ENCODE measurements at regions not wholly inside any gene's neighbourhood (a gene's known extent, or its start where the extent isn't known, plus 50 kb on each side); places are given as distances from the start of the nearest gene placed in this dataset.

GRCh38 chr22:44627521-44628139 is 74.4 kb upstream of the PRR5 start:
- in situ Hi-C loops (cut with MboI), result loop anchor here (10.0 kb wide), 3 partner anchors 553 to 1233 kb away; no protein-coding TSS in a partner anchor
- ATAC-seq (no peak), FAIRE-seq (no peak), DNase-seq (ENCODE audit: extremely low read depth in 1 of 4, low spot score in 3 of 4) (no peak)
- CTCF ChIA-PET (ENCODE audit: low intra/inter-chr PET ratio), result interaction anchor here (0.6 kb wide), 1 partner anchor 476 kb away, joined by 3 read pairs; no protein-coding TSS in a partner anchor
- no peak overlapping the region for H3K9ac ChIP-seq (ENCODE audit: insufficient read depth in 1 of 2, low read depth in 2 of 2, low read length in 2 of 2)
- peaks cover 0 to 12% of the 10 kb centered on the region in 2 experiments; a peak in 4 of 5 replicates for H3K27me3 ChIP-seq (ENCODE audit: control insufficient read depth in 2 of 2, insufficient read depth in 2 of 2, low read length in 2 of 2)
- no peak overlapping the region for H3K4me2 ChIP-seq (ENCODE audit: insufficient read depth, low read length)
- H3K4me3 ChIP-seq, result no peak overlapping the region
- H3K27ac ChIP-seq (ENCODE audit: extremely low read depth, low read depth, low read length), result no peak overlapping the region
- H3K79me2 ChIP-seq (ENCODE audit: control insufficient read depth, insufficient read depth, low read length), result no peaks in the 10 kb centered on the region
- H4K20me1 ChIP-seq (replicated peaks; ENCODE audit: control insufficient read depth, insufficient read depth, low read length), result no peaks in the 10 kb centered on the region
- BruUV-seq (replicated peaks), result no TSS peak
- POLR2A ChIA-PET, result interaction anchor here (0.5 to 0.6 kb wide), 2 partner anchors 220 to 632 kb away, joined by 3 read pairs; no protein-coding TSS in a partner anchor
- no peaks in the 10 kb centered on the region for H3K9me3 ChIP-seq (replicated peaks; ENCODE audit: control insufficient read depth, insufficient read depth, low read depth, low read length)
- no peaks in the 10 kb centered on the region for H3K9me1 ChIP-seq (ENCODE audit: control insufficient read depth, insufficient read depth, low read length)
- no peaks in the 10 kb centered on the region for H3K36me3 ChIP-seq (ENCODE audit: control insufficient read depth, insufficient read depth, low read length)
- intact Hi-C loops (cut with micrococcal nuclease), result loop anchor here (5.0 to 10.0 kb wide), 4 partner anchors 543 to 1240 kb away; no protein-coding TSS in a partner anchor
- 0% methylated on average over 10 of the region's 19 CpGs for WGBS (ENCODE audit: insufficient coverage, low coverage, missing lambda C conversion rate)
- no peak overlapping the region for H2AFZ ChIP-seq (ENCODE audit: low read depth, low read length)
- peaks cover 0 to 7% of the 10 kb centered on the region in 2 experiments; a peak in 2 of 5 replicates for H3K4me1 ChIP-seq (replicated peaks in 1 of 2; ENCODE audit: control insufficient read depth in 2 of 2, insufficient read depth in 2 of 2, low read length in 2 of 2)
- TF ChIP-seq NCOA2 (IDR thresholded peaks at IDR 0.05; ENCODE audit: partially characterized antibody in 2 of 2) (no peak), ZBTB34 (CRISPR knock-in tag; IDR thresholded peaks at IDR 0.05) (no peak), KHSRP (IDR thresholded peaks at IDR 0.05) (no peak), ZNF609 (CRISPR knock-in tag; IDR thresholded peaks at IDR 0.05; ENCODE audit: borderline replicate concordance) (no peak), ZFX (CRISPR knock-in tag; IDR thresholded peaks at IDR 0.05) (no peak), FOXP1 (CRISPR knock-in tag; IDR thresholded peaks at IDR 0.05) (no peak)

All from K562 (cell line).